Endodermal cell (in vitro differentiated cells): ENCODE measurements at regions not wholly inside any gene's neighbourhood (a gene's known extent, or its start where the extent isn't known, plus 50 kb on each side); places are given as distances from the start of the nearest gene placed in this dataset.

ENCODE experiments used
- DNase-seq: peaks from one replicate; pipeline ENCODE4 v3.0.0-alpha.2; 2017
- H3K27ac ChIP-seq: 2 replicates; pipeline ENCODE4 v1.5.1; 2013; ENCODE audit warnings: mild to moderate bottlenecking, low read depth, low read length, moderate library complexity
- H3K27me3 ChIP-seq: 2 replicates; pipeline ENCODE4 v1.6.1; 2013; ENCODE audit warnings: mild to moderate bottlenecking, low read length, moderate library complexity; ENCODE audit not compliant: insufficient read depth, control insufficient read depth, poor library complexity, severe bottlenecking
- H3K36me3 ChIP-seq: 2 replicates; pipeline ENCODE4 v1.7.0; 2013; ENCODE audit warnings: mild to moderate bottlenecking, low read length, moderate library complexity; ENCODE audit not compliant: control insufficient read depth, insufficient read depth
- H3K4me1 ChIP-seq: one replicate; pipeline ENCODE4 v1.7.0; 2013; ENCODE audit warnings: low read length; ENCODE audit not compliant: control insufficient read depth, insufficient read depth
- H3K4me3 ChIP-seq: 2 replicates; pipeline ENCODE4 v1.5.1; 2013; ENCODE audit warnings: mild to moderate bottlenecking, low read length, moderate library complexity
- H3K9ac ChIP-seq: 2 replicates; pipeline ENCODE4 v1.6.1; 2013; ENCODE audit warnings: mild to moderate bottlenecking, low read length, moderate library complexity; ENCODE audit not compliant: poor library complexity, severe bottlenecking; ENCODE audit errors: extremely low read depth
- H3K9me3 ChIP-seq: 2 replicates; pipeline ENCODE4 v1.6.1; 2013; ENCODE audit warnings: mild to moderate bottlenecking, low read length, moderate library complexity; ENCODE audit not compliant: control insufficient read depth
- H3K27ac Mint-ChIP-seq: 2 replicates; pipeline ENCODE4 v1.8.0; 2020; ENCODE audit warnings: mixed read lengths
- H3K27me3 Mint-ChIP-seq: 2 replicates; pipeline ENCODE4 v1.8.0; 2021; ENCODE audit warnings: mild to moderate bottlenecking, mixed read lengths; ENCODE audit not compliant: insufficient read depth
- H3K36me3 Mint-ChIP-seq: 2 replicates; pipeline ENCODE4 v1.8.0; 2020; ENCODE audit warnings: low read depth, mixed read lengths
- H3K4me1 Mint-ChIP-seq: 2 replicates; pipeline ENCODE4 v1.8.0; 2020; ENCODE audit warnings: mixed read lengths
- H3K4me3 Mint-ChIP-seq: 2 replicates; pipeline ENCODE4 v1.8.0; 2020; ENCODE audit warnings: mild to moderate bottlenecking, moderate library complexity, mixed read lengths
- H3K9me3 Mint-ChIP-seq: 2 replicates; pipeline ENCODE4 v1.8.0; 2020; ENCODE audit warnings: mild to moderate bottlenecking, mixed read lengths
- WGBS, 2 experiments: methylation state at CpG; one replicate each; pipeline versions ENCODE4 v1.1.5 to v1.1.7; 2013; ENCODE audit warnings: missing lambda C conversion rate in 2 of 2, mixed read lengths in 1 of 2; ENCODE audit not compliant: insufficient coverage in 1 of 2, insufficient read length in 1 of 2; 5-methylcytosine and 5-hydroxymethylcytosine counted together
- TF ChIP-seq, protein P1 (sequence below): fragments of 200-600 bp; sonication (generic); conservative IDR thresholded peaks from 2 replicates; pipeline ENCODE4 v1.5.0; 2021; ENCODE audit warnings: antibody characterized with exemption, mild to moderate bottlenecking

DNA sequence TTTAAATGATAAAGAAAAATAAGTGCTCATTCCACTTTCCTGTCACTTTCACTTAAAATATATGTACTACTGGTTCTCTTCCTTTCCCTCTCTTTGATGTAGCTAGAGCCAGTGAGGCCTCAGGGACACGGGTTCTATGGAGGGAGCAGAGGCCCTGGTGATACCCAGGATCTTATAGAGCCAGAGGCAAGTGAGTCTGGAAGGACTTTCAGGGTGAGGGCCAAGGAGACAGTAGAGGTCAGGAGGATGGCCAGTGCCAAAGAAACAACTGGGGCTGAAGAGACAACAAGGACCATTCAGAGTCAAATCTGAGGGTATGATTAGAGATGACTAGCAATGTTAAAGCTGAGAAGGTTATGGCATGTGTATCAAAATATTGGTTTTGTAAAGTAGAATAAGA, 124.1 kb upstream of the GOLGA6L6 start:
- Mint-ChIP-seq H3K4me3 (no peak overlapping the region), H3K27ac (no peak overlapping the region), H3K4me1 (no peaks in the 10 kb centered on the region), H3K36me3 (no peaks in the 10 kb centered on the region), H3K27me3 (no peaks in the 10 kb centered on the region), H3K9me3 (peaks cover 22% of the 10 kb centered on the region)
- TF ChIP-seq, protein P1, sequence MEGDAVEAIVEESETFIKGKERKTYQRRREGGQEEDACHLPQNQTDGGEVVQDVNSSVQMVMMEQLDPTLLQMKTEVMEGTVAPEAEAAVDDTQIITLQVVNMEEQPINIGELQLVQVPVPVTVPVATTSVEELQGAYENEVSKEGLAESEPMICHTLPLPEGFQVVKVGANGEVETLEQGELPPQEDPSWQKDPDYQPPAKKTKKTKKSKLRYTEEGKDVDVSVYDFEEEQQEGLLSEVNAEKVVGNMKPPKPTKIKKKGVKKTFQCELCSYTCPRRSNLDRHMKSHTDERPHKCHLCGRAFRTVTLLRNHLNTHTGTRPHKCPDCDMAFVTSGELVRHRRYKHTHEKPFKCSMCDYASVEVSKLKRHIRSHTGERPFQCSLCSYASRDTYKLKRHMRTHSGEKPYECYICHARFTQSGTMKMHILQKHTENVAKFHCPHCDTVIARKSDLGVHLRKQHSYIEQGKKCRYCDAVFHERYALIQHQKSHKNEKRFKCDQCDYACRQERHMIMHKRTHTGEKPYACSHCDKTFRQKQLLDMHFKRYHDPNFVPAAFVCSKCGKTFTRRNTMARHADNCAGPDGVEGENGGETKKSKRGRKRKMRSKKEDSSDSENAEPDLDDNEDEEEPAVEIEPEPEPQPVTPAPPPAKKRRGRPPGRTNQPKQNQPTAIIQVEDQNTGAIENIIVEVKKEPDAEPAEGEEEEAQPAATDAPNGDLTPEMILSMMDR = no peak
- Histone ChIP-seq H3K9ac (no peak overlapping the region), H3K9me3 (peaks cover 68% of the 10 kb centered on the region), H3K4me3 (no peak overlapping the region), H3K4me1 (no peaks in the 10 kb centered on the region), H3K36me3 (no peaks in the 10 kb centered on the region), H3K27me3 (no peaks in the 10 kb centered on the region), H3K27ac (no peak overlapping the region)
- 46 to 71% methylated on average over 1 of the region's 1 CpG for WGBS, 2 experiments
- DNase-seq = no peak

DNA sequence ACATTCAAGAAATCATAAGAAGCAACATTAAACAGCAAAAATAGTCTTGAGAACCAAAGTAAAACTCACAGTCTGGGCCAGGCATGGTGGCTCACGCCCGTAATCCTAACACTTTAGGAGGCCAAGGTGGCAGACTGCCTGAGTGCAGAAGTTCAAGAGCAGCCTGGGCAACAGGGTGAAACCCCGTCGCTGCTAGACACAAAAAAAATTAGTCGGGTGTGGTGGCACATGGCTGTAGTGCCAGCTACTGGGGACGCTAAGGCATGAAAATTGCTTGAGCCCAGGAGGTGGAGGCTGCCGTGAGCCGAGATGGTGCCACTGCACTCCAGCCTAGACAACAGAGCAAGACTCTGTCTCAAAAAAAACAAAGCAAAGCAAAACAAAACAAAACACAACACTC, 117.7 kb upstream of the GOLGA6L6 start:
- no peak overlapping the region for H3K9ac ChIP-seq
- H3K4me1 ChIP-seq = no peaks in the 10 kb centered on the region
- DNase-seq = no peak
- Mint-ChIP-seq H3K36me3 (no peaks in the 10 kb centered on the region), H3K9me3 (peaks cover 3% of the 10 kb centered on the region), H3K4me3 (no peak overlapping the region), H3K27ac (no peak overlapping the region), H3K4me1 (no peaks in the 10 kb centered on the region), H3K27me3 (no peaks in the 10 kb centered on the region)
- H3K27ac ChIP-seq = no peak overlapping the region
- peak overlapping the region; percentile 4 for H3K4me3 ChIP-seq
- no peaks in the 10 kb centered on the region for H3K36me3 ChIP-seq
- TF ChIP-seq, protein P1 = no peak
- 68 to 76% methylated on average over 8 of the region's 8 CpGs for WGBS, 2 experiments
- no peaks in the 10 kb centered on the region for H3K27me3 ChIP-seq
- peaks cover 81% of the 10 kb centered on the region for H3K9me3 ChIP-seq

DNA sequence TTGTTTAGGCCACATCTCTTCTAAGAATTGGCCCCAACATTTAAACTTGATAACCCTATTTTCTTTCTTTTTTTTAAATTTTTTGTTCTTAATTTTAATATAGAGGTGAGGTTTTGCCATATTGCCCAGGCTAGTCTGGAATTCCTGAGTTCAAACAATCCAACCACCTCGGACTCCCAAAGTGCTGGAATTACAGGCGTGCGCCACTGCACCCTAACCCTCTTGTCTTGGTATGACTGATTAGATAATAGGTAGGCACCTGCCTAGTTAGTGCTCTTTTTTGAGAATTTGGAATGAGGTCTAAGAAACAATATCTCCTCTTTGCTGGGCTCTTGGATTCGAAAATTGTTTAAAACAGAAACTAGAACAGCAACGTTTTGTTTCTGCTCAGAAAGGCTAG, 116.4 kb upstream of the GOLGA6L6 start:
- no peak overlapping the region for H3K9ac ChIP-seq
- no peak overlapping the region for H3K27ac ChIP-seq
- peaks cover 81% of the 10 kb centered on the region for H3K9me3 ChIP-seq
- H3K4me1 ChIP-seq = no peaks in the 10 kb centered on the region
- WGBS, 2 experiments = 51 to 57% methylated on average over 5 of the region's 5 CpGs
- Mint-ChIP-seq H3K4me3 (no peak overlapping the region), H3K9me3 (peaks cover 3% of the 10 kb centered on the region), H3K27me3 (no peaks in the 10 kb centered on the region), H3K27ac (no peak overlapping the region), H3K4me1 (no peaks in the 10 kb centered on the region), H3K36me3 (no peaks in the 10 kb centered on the region)
- no peaks in the 10 kb centered on the region for H3K27me3 ChIP-seq
- TF ChIP-seq, protein P1 = no peak
- H3K36me3 ChIP-seq = no peaks in the 10 kb centered on the region
- DNase-seq = no peak
- H3K4me3 ChIP-seq = no peak overlapping the region
